ENCODE measurements at regions not wholly inside any gene's neighbourhood (a gene's known extent, or its start where the extent isn't known, plus 50 kb on each side); places are given as distances from the start of the nearest gene placed in this dataset.

DNA sequence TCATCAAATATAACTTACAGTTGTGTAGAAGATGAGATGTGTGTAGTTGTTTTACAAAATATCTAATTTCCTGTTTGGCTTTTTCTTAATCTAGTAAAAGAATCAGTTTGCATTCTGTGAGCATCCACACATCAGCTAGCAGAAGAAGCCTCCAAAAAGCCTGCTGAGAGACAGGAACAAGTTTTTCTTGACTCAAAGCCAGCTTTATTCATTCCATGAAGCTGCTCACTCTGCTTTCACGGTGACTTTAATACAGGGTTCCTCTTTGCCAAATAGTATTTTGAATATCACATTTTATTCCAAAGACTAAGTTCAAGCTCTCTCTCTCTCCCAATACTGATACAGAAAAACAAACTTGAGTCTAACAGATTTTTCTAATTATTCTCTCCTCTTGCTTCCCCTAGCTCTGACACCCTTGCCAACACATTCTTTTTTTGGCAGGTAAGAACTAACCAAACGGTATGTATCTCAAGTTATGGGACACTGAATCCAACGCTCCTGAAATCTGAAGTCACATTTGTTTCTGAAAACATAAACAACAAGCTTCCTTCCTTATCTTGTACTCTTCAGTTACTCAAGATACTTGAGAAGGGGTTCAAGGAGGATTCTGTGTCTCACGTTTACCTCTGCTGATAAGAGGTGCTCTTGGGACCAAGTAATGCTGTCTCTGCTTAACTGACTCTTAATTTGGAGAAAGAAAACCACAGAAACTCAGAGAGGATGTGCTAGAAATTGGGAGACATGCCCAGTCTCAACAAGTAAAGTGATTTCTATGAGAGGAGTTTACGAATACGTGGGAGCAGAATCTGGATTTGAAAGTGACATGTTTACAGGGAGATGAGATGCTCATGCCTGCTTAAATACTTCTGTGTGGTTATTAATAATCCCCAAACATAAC, 184.2 kb upstream of the SPTLC3 start:
- Histone ChIP-seq H4K20me1 (ENCODE audit: low read depth, low read length) (no peaks in the 10 kb centered on the region), H3F3A (ENCODE audit: insufficient read depth) (no peaks in the 10 kb centered on the region), H3K4me3 (ENCODE audit: insufficient read depth, low read length, poor library complexity, severe bottlenecking) (no peak overlapping the region), H3K36me3 (ENCODE audit: low read length) (no peaks in the 10 kb centered on the region), H3K9ac (ENCODE audit: low read length) (no peak overlapping the region), H3K4me2 (ENCODE audit: low read depth, low read length, poor library complexity, severe bottlenecking) (no peak overlapping the region), H3K79me2 (ENCODE audit: insufficient read depth, low read length) (no peaks in the 10 kb centered on the region), H3K27ac (ENCODE audit: low read depth, low read length) (no peak overlapping the region), H2AFZ (ENCODE audit: low read depth, low read length, severe bottlenecking) (no peak overlapping the region), H3K27me3 (ENCODE audit: low read length) (no peaks in the 10 kb centered on the region), H3K9me3 (ENCODE audit: insufficient read depth, low read length) (no peaks in the 10 kb centered on the region), H3K9me2 (replicated peaks; ENCODE audit: insufficient read depth, low read length) (no peaks in the 10 kb centered on the region)
- no peak for TF ChIP-seq EZH2phosphoT487 (conservative IDR thresholded peaks at IDR 0.05; ENCODE audit: low read length)
- no peak for TF ChIP-seq CTCF (IDR thresholded peaks at IDR 0.05; ENCODE audit: insufficient read depth, low read length, poor library complexity, severe bottlenecking)

DNA sequence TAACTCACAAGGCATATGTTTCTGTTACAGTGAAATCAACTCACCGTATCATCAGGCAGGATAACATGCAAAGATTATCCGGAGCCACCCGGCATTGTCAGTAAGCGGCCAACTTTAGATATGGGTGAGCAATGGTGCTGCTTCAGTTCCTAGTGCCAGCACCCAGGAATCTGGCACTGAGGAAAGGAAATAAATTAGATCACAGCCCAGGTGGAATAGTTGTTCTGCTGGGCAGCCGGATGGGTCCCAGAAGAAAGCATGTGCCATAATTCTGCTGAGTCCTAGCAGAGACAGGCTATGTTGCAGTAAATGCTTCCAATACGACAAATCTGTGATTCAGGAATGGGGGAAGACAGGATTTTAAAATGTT, 183.6 kb upstream of the SPTLC3 start:
- H4K20me1 ChIP-seq (ENCODE audit: low read depth, low read length), result no peaks in the 10 kb centered on the region
- no peaks in the 10 kb centered on the region for H3K27me3 ChIP-seq (ENCODE audit: low read length)
- no peaks in the 10 kb centered on the region for H3K79me2 ChIP-seq (ENCODE audit: insufficient read depth, low read length)
- H3K9me3 ChIP-seq (ENCODE audit: insufficient read depth, low read length), result no peaks in the 10 kb centered on the region
- H3K9me2 ChIP-seq (replicated peaks; ENCODE audit: insufficient read depth, low read length), result no peaks in the 10 kb centered on the region
- H3K4me3 ChIP-seq (ENCODE audit: insufficient read depth, low read length, poor library complexity, severe bottlenecking), result no peak overlapping the region
- no peak overlapping the region for H2AFZ ChIP-seq (ENCODE audit: low read depth, low read length, severe bottlenecking)
- H3K36me3 ChIP-seq (ENCODE audit: low read length), result no peaks in the 10 kb centered on the region
- no peak overlapping the region for H3K27ac ChIP-seq (ENCODE audit: low read depth, low read length)
- H3F3A ChIP-seq (ENCODE audit: insufficient read depth), result no peaks in the 10 kb centered on the region
- no peak overlapping the region for H3K9ac ChIP-seq (ENCODE audit: low read length)
- no peak overlapping the region for H3K4me2 ChIP-seq (ENCODE audit: low read depth, low read length, poor library complexity, severe bottlenecking)
- TF ChIP-seq CTCF (IDR thresholded peaks at IDR 0.05; ENCODE audit: insufficient read depth, low read length, poor library complexity, severe bottlenecking) (no peak), EZH2phosphoT487 (conservative IDR thresholded peaks at IDR 0.05; ENCODE audit: low read length) (no peak)

GRCh38 chr20:12827816-12828385, 180.9 kb upstream of the SPTLC3 start:
- Histone ChIP-seq H3K27ac (ENCODE audit: low read depth, low read length) (no peak overlapping the region), H3K9ac (ENCODE audit: low read length) (no peak overlapping the region), H3F3A (ENCODE audit: insufficient read depth) (no peaks in the 10 kb centered on the region), H3K4me2 (ENCODE audit: low read depth, low read length, poor library complexity, severe bottlenecking) (no peak overlapping the region), H3K36me3 (ENCODE audit: low read length) (no peaks in the 10 kb centered on the region), H3K79me2 (ENCODE audit: insufficient read depth, low read length) (no peaks in the 10 kb centered on the region), H4K20me1 (ENCODE audit: low read depth, low read length) (no peaks in the 10 kb centered on the region), H3K9me2 (replicated peaks; ENCODE audit: insufficient read depth, low read length) (no peaks in the 10 kb centered on the region), H3K9me3 (ENCODE audit: insufficient read depth, low read length) (no peaks in the 10 kb centered on the region), H3K4me3 (ENCODE audit: insufficient read depth, low read length, poor library complexity, severe bottlenecking) (no peak overlapping the region), H3K27me3 (ENCODE audit: low read length) (no peaks in the 10 kb centered on the region), H2AFZ (ENCODE audit: low read depth, low read length, severe bottlenecking) (no peak overlapping the region)
- TF ChIP-seq CTCF (IDR thresholded peaks at IDR 0.05; ENCODE audit: insufficient read depth, low read length, poor library complexity, severe bottlenecking) (no peak), EZH2phosphoT487 (conservative IDR thresholded peaks at IDR 0.05; ENCODE audit: low read length) (no peak)
